ENCODE measurements at regions not wholly inside any gene's neighbourhood (a gene's known extent, or its start where the extent isn't known, plus 50 kb on each side); places are given as distances from the start of the nearest gene placed in this dataset.

GRCh38 chr5:82855893-82856550 is 221.2 kb downstream of the TMEM167A start:
- H3K4me2 ChIP-seq (ENCODE audit: low read length) = no peak overlapping the region
- no peak for ATAC-seq
- CTCF ChIA-PET = no interaction called here

GRCh38 chr5:82854956-82855355 is 222.2 kb downstream of the TMEM167A start:
- no peaks in the 10 kb centered on the region for H3K27me3 ChIP-seq (ENCODE audit: insufficient read depth, low read length)
- no peak overlapping the region for H2AFZ ChIP-seq (ENCODE audit: low read depth, low read length, poor library complexity, severe bottlenecking)
- no peaks in the 10 kb centered on the region for H3K79me2 ChIP-seq (ENCODE audit: insufficient read depth, low read length)
- TF ChIP-seq ATF3 (IDR thresholded peaks at IDR 0.05) = no peak
- TF ChIP-seq YY1 (IDR thresholded peaks at IDR 0.05; ENCODE audit: extremely low read depth, insufficient replicate concordance, low read depth, low read length) = no peak
- no peak for TF ChIP-seq REST (IDR thresholded peaks at IDR 0.05; ENCODE audit: low read depth)
- no peak for TF ChIP-seq EGR1 (IDR thresholded peaks at IDR 0.05; ENCODE audit: low read depth)
- no peak for TF ChIP-seq ZFX (IDR thresholded peaks at IDR 0.05)
- no peak for TF ChIP-seq FOSL1 (IDR thresholded peaks at IDR 0.05; ENCODE audit: low read depth)
- no peak for TF ChIP-seq CTCF (IDR thresholded peaks at IDR 0.05 in 2 of 3, conservative IDR thresholded peaks at IDR 0.05 in 1 of 3; ENCODE audit: borderline replicate concordance in 1 of 3, insufficient read depth in 1 of 3, low read depth in 2 of 3, low read length in 2 of 3)
- no peak for TF ChIP-seq EZH2phosphoT487 (IDR thresholded peaks at IDR 0.05; ENCODE audit: borderline replicate concordance)
- TF ChIP-seq ZNF274 (IDR thresholded peaks at IDR 0.05; ENCODE audit: low read depth, low read length) = no peak
- no peak overlapping the region for H3K4me2 ChIP-seq (ENCODE audit: low read length)
- ChIA-PET POLR2A (no interaction called here), CTCF (no interaction called here), RAD21 (ENCODE audit: low non-redundant PET in 1 of 2, low total read pairs in 2 of 2, uncharacterized antibody in 2 of 2, unreplicated experiment in 2 of 2) (no interaction called here)
- intact Hi-C loops (cut with micrococcal nuclease) = no loop called here
- H3K9me2 ChIP-seq (ENCODE audit: insufficient read depth) = no peaks in the 10 kb centered on the region
- H3K9me3 ChIP-seq (ENCODE audit: control insufficient read depth in 1 of 2, insufficient read depth in 1 of 2, low read depth in 1 of 2, low read length in 2 of 2) = no peaks in the 10 kb centered on the region
- H3K4me3 ChIP-seq (replicated peaks in 1 of 2; ENCODE audit: low read depth in 1 of 2, low read length in 2 of 2) = no peak overlapping the region
- DNase-seq (ENCODE audit: low read depth, low spot score) (no peak), ATAC-seq (no peak)
- H4K20me1 ChIP-seq (ENCODE audit: insufficient read depth) = no peaks in the 10 kb centered on the region
- H3K4me1 ChIP-seq (ENCODE audit: control insufficient read depth in 1 of 2, insufficient read depth in 2 of 2, low read length in 2 of 2) = no peaks in the 10 kb centered on the region
- no peaks in the 10 kb centered on the region for H3K36me3 ChIP-seq (ENCODE audit: control insufficient read depth in 1 of 2, insufficient read depth in 2 of 2, low read length in 2 of 2)
- no peak overlapping the region for H3K27ac ChIP-seq (ENCODE audit: low read depth, low read length)
- no peak overlapping the region for H3K9ac ChIP-seq (ENCODE audit: low read length)
- BruUV-seq (replicated peaks) = no TSS peak

More at GRCh38 chr5:82855893-82856550, 221.2 kb downstream of the TMEM167A start:
- no TSS peak for BruUV-seq (replicated peaks)
- no peak for DNase-seq (ENCODE audit: low read depth, low spot score)
- Histone ChIP-seq H3K9me3 (ENCODE audit: control insufficient read depth in 1 of 2, insufficient read depth in 1 of 2, low read depth in 1 of 2, low read length in 2 of 2) (no peaks in the 10 kb centered on the region), H4K20me1 (ENCODE audit: insufficient read depth) (no peaks in the 10 kb centered on the region), H3K27me3 (ENCODE audit: insufficient read depth, low read length) (no peaks in the 10 kb centered on the region), H3K4me1 (ENCODE audit: control insufficient read depth in 1 of 2, insufficient read depth in 2 of 2, low read length in 2 of 2) (no peaks in the 10 kb centered on the region), H3K79me2 (ENCODE audit: insufficient read depth, low read length) (no peaks in the 10 kb centered on the region), H3K36me3 (ENCODE audit: control insufficient read depth in 1 of 2, insufficient read depth in 2 of 2, low read length in 2 of 2) (no peaks in the 10 kb centered on the region), H3K9ac (ENCODE audit: low read length) (no peak overlapping the region), H3K9me2 (ENCODE audit: insufficient read depth) (no peaks in the 10 kb centered on the region), H3K27ac (ENCODE audit: low read depth, low read length) (no peak overlapping the region), H3K4me3 (replicated peaks in 1 of 2; ENCODE audit: low read depth in 1 of 2, low read length in 2 of 2) (no peak overlapping the region), H2AFZ (ENCODE audit: low read depth, low read length, poor library complexity, severe bottlenecking) (no peak overlapping the region)
- intact Hi-C loops (cut with micrococcal nuclease) = no loop called here
- POLR2A ChIA-PET = no interaction called here
- TF ChIP-seq JUND (IDR thresholded peaks at IDR 0.05) (no peak), ELF1 (IDR thresholded peaks at IDR 0.05; ENCODE audit: borderline replicate concordance, low read depth) (no peak), EZH2phosphoT487 (IDR thresholded peaks at IDR 0.05; ENCODE audit: borderline replicate concordance) (no peak)
- RAD21 ChIA-PET (ENCODE audit: low non-redundant PET in 1 of 2, low total read pairs in 2 of 2, uncharacterized antibody in 2 of 2, unreplicated experiment in 2 of 2) = no interaction called here
